SU-DHL-6 (cell line): ENCODE measurements at regions not wholly inside any gene's neighbourhood (a gene's known extent, or its start where the extent isn't known, plus 50 kb on each side); places are given as distances from the start of the nearest gene placed in this dataset.

Source experiments
- H2AFZ ChIP-seq: fragments of 200-600 bp; sonication (generic); 2 replicates; pipeline ENCODE4 v1.6.1; 2014; ENCODE audit warnings: low read depth, mild to moderate bottlenecking, moderate library complexity, mixed read lengths, antibody characterized with exemption, low read length; ENCODE audit not compliant: severe bottlenecking
- H3F3A ChIP-seq: fragments of 200-600 bp; shearing (Covaris generic); 2 replicates; pipeline ENCODE4 v1.6.0; 2016; ENCODE audit warnings: antibody characterized with exemption, mild to moderate bottlenecking; ENCODE audit not compliant: insufficient read depth
- H3K27ac ChIP-seq: fragments of 200-600 bp; sonication (generic); 2 replicates; pipeline ENCODE4 v1.5.1; 2016; ENCODE audit warnings: low read depth, mild to moderate bottlenecking, low read length, moderate library complexity, mixed read lengths
- H3K27me3 ChIP-seq: fragments of 200-600 bp; sonication (generic), shearing (Covaris generic); 2 replicates; pipeline ENCODE4 v1.6.0; 2014; ENCODE audit warnings: mild to moderate bottlenecking, low read length
- H3K36me3 ChIP-seq: fragments of 200-600 bp; sonication (generic); 2 replicates; pipeline ENCODE4 v1.6.1; 2014; ENCODE audit warnings: mild to moderate bottlenecking, low read length, mixed read lengths
- H3K4me2 ChIP-seq: fragments of 300-600, 200-600 bp; shearing (Covaris generic), sonication (generic); 2 replicates; pipeline ENCODE4 v1.6.0; 2014; ENCODE audit warnings: low read length, low read depth, mild to moderate bottlenecking; ENCODE audit not compliant: poor library complexity, severe bottlenecking
- H3K4me3 ChIP-seq: fragments of 200-600 bp; sonication (generic); 2 replicates; pipeline ENCODE4 v1.5.1; 2014; ENCODE audit warnings: antibody characterized with exemption, low read length, mild to moderate bottlenecking, mixed read lengths; ENCODE audit not compliant: insufficient read depth, poor library complexity, severe bottlenecking
- H3K79me2 ChIP-seq: fragments of 200-600 bp; sonication (generic); 2 replicates; pipeline ENCODE4 v1.6.1; 2014; ENCODE audit warnings: mild to moderate bottlenecking, low read length, moderate library complexity; ENCODE audit not compliant: insufficient read depth
- H3K9ac ChIP-seq: fragments of 200-600 bp; sonication (generic); 2 replicates; pipeline ENCODE4 v1.7.0; 2014; ENCODE audit warnings: mild to moderate bottlenecking, low read length
- H3K9me2 ChIP-seq: fragments of 200-600 bp; sonication (generic); replicated peaks from 2 replicates; pipeline ENCODE4 v1.6.1; 2014; ENCODE audit warnings: low read length; ENCODE audit not compliant: insufficient read depth
- H3K9me3 ChIP-seq: fragments of 200-600 bp; sonication (generic); 2 replicates; pipeline ENCODE4 v1.6.1; 2014; ENCODE audit warnings: low read length, mixed read lengths; ENCODE audit not compliant: insufficient read depth
- H4K20me1 ChIP-seq: fragments of 200-600 bp; sonication (generic); 2 replicates; pipeline ENCODE4 v1.6.1; 2014; ENCODE audit warnings: low read depth, mild to moderate bottlenecking, antibody characterized with exemption, low read length, moderate library complexity, mixed read lengths
- CTCF ChIP-seq: fragments of 200-600 bp; sonication (generic); IDR thresholded peaks from one replicate; pipeline ENCODE4 v1.5.1; 2017; ENCODE audit warnings: antibody characterized with exemption, mild to moderate bottlenecking, low read length, moderate library complexity; ENCODE audit not compliant: insufficient read depth, poor library complexity, severe bottlenecking
- EZH2phosphoT487 ChIP-seq: fragments of 200-600 bp; sonication (generic), shearing (Covaris generic); conservative IDR thresholded peaks from 2 replicates; pipeline ENCODE4 v1.6.1; 2018; ENCODE audit warnings: mild to moderate bottlenecking, antibody characterized with exemption, low read length, moderate library complexity, mixed read lengths

GRCh38 chr11:81887671-81888070 lies 846.0 kb downstream of the FAM181B start:
- H3K4me3 ChIP-seq = no peak overlapping the region
- H3K9me2 ChIP-seq = no peaks in the 10 kb centered on the region
- no peak overlapping the region for H3K9ac ChIP-seq
- TF ChIP-seq CTCF = no peak
- TF ChIP-seq EZH2phosphoT487 = no peak
- no peak overlapping the region for H2AFZ ChIP-seq
- no peaks in the 10 kb centered on the region for H3K36me3 ChIP-seq
- H3F3A ChIP-seq = no peaks in the 10 kb centered on the region
- no peaks in the 10 kb centered on the region for H4K20me1 ChIP-seq
- no peak overlapping the region for H3K4me2 ChIP-seq
- H3K27me3 ChIP-seq = no peaks in the 10 kb centered on the region
- peaks cover 5% of the 10 kb centered on the region; the same call in 1 of the 2 replicates for H3K9me3 ChIP-seq
- no peak overlapping the region for H3K27ac ChIP-seq
- no peaks in the 10 kb centered on the region for H3K79me2 ChIP-seq

GRCh38 chr11:81886406-81887075 lies 847.1 kb downstream of the FAM181B start:
- Histone ChIP-seq H3K9me2 (no peaks in the 10 kb centered on the region), H3K4me2 (no peak overlapping the region), H3K79me2 (no peaks in the 10 kb centered on the region), H3K9ac (no peak overlapping the region), H3F3A (no peaks in the 10 kb centered on the region), H3K27ac (no peak overlapping the region), H3K27me3 (no peaks in the 10 kb centered on the region), H3K4me3 (no peak overlapping the region), H2AFZ (no peak overlapping the region), H3K9me3 (peaks cover 5% of the 10 kb centered on the region; the same call in 1 of the 2 replicates), H4K20me1 (no peaks in the 10 kb centered on the region), H3K36me3 (no peaks in the 10 kb centered on the region)
- no peak for TF ChIP-seq CTCF
- TF ChIP-seq EZH2phosphoT487 = no peak

- no peaks in the 10 kb centered on the region for H3K9me2 ChIP-seq
- H3K9me3 ChIP-seq = no peaks in the 10 kb centered on the region
- peak overlapping the region; percentile 27 for H3K4me3 ChIP-seq
- TF ChIP-seq EZH2phosphoT487 = no peak
- no peak for TF ChIP-seq CTCF
- H3K9ac ChIP-seq = peak overlapping the region; percentile 7; the same call in 1 of the 2 replicates
- no peaks in the 10 kb centered on the region for H3K79me2 ChIP-seq
- H3K36me3 ChIP-seq = no peaks in the 10 kb centered on the region
- H2AFZ ChIP-seq = no peak overlapping the region
- H3K27me3 ChIP-seq = no peaks in the 10 kb centered on the region
- H4K20me1 ChIP-seq = no peaks in the 10 kb centered on the region
- H3K27ac ChIP-seq = peak overlapping the region; percentile 54
- peak overlapping the region; percentile 61 for H3K4me2 ChIP-seq
- H3F3A ChIP-seq = peaks cover 24% of the 10 kb centered on the region
These were observed 859.0 kb downstream of the FAM181B start for GRCh38 chr11:81874635-81875034.
